ENCODE measurements at regions not wholly inside any gene's neighbourhood (a gene's known extent, or its start where the extent isn't known, plus 50 kb on each side); places are given as distances from the start of the nearest gene placed in this dataset.
"Not testable (repeated sequence)": the region's sequence is repeated elsewhere in the genome, so short reads cannot be mapped to it uniquely, and the experiment has no call there.

DNA sequence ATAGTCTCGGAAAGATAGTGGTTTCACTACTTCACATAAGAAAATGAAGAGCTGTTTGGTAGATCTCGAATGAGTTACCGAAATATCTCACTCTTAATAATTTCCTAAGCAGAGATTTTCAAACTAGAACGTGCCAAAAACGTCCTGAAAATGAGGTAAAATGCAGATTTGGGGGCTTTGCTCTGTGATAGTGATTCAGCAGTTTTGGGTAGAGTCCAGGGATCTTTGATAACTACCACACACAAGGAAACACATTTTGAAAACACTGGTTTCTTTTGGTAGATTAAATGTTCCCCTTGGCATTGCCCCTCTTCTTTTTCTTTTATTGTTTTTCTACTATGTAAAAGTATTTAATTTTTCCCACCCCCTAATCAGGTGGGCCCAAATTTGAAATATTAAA lies 125.9 kb downstream of the EBLN2 start:
- Histone ChIP-seq H3K27ac (no peak overlapping the region), H3K9me3 (no peaks in the 10 kb centered on the region), H3K4me3 (no peak overlapping the region), H3K27me3 (no peaks in the 10 kb centered on the region), H3K4me1 (no peaks in the 10 kb centered on the region), H3K36me3 (no peaks in the 10 kb centered on the region)
- TF ChIP-seq EP300 (IDR thresholded peaks at IDR 0.05) (no peak), POLR2A (IDR thresholded peaks at IDR 0.05) (no peak), POLR2AphosphoS5 (IDR thresholded peaks at IDR 0.05) (no peak)
- TF ChIP-seq, protein P1, sequence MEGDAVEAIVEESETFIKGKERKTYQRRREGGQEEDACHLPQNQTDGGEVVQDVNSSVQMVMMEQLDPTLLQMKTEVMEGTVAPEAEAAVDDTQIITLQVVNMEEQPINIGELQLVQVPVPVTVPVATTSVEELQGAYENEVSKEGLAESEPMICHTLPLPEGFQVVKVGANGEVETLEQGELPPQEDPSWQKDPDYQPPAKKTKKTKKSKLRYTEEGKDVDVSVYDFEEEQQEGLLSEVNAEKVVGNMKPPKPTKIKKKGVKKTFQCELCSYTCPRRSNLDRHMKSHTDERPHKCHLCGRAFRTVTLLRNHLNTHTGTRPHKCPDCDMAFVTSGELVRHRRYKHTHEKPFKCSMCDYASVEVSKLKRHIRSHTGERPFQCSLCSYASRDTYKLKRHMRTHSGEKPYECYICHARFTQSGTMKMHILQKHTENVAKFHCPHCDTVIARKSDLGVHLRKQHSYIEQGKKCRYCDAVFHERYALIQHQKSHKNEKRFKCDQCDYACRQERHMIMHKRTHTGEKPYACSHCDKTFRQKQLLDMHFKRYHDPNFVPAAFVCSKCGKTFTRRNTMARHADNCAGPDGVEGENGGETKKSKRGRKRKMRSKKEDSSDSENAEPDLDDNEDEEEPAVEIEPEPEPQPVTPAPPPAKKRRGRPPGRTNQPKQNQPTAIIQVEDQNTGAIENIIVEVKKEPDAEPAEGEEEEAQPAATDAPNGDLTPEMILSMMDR (IDR thresholded peaks at IDR 0.05), result no peak
- WGBS, result 76% methylated on average over 5 of the region's 5 CpGs
- no peak for DNase-seq (ENCODE audit: low spot score in 2 of 2)

DNA sequence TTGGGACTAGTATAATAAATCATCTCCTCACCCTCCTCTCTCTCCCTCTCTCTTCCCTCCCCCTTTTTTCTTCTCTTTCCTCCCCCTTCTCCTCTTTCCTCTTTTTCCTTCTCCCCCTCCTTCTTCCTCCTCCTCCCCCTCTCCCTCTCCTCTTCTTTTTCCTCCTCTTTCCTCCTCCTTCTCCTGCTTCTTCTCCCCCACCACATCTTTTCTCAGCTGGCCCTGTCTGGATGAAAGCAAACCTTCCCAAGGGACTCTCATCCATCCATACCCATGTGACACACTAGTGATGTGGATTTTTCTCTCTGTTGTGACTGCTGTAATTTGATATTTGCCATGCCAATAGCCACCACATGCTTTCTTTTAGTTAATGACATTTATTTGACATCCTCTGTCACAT lies 127.2 kb downstream of the EBLN2 start:
- Histone ChIP-seq H3K27me3 (no peaks in the 10 kb centered on the region), H3K4me1 (no peaks in the 10 kb centered on the region), H3K36me3 (no peaks in the 10 kb centered on the region), H3K9me3 (no peaks in the 10 kb centered on the region), H3K27ac (no peak overlapping the region), H3K4me3 (no peak overlapping the region)
- no peak for DNase-seq (ENCODE audit: low spot score in 2 of 2)
- TF ChIP-seq, protein P1 (IDR thresholded peaks at IDR 0.05), result no peak
- TF ChIP-seq POLR2A (IDR thresholded peaks at IDR 0.05), result no peak
- TF ChIP-seq EP300 (IDR thresholded peaks at IDR 0.05), result no peak
- TF ChIP-seq POLR2AphosphoS5 (IDR thresholded peaks at IDR 0.05), result no peak

DNA sequence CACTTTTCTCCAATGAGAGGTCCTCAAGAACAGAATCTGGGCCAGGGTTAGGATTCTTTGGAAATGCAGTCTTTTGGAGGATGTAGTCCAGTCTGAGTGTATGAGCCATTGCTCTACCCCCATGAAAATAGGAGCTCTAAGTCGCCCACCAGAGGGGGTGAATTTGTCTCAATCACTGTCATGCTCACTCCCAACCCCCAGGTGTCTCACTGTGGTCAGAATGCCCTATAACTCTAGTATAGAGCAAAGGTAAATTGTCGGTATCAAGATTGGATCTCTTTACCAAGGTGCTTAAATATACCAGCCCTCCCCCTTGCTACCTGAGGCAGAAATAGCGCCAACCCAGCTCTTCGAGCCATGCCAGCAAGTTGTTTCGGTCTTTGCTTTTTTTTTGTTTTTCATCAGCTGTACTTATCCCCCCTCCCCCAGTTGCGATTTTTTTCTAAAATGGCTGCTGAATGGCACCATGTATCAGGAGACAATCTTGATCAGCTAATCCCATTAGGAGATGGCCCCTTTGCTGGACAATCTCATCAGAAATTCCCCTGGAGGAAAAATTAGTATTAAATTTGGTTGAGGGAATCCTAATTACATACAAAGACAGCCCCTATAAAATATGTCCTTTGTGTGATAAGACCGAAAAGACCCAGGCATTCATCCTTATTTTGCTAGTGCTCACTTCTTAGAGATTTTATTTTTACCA lies 130.7 kb downstream of the EBLN2 start:
- H3K4me3 ChIP-seq, result no peak overlapping the region
- DNase-seq (ENCODE audit: low spot score in 2 of 2), result no peak
- no peak for TF ChIP-seq EP300 (IDR thresholded peaks at IDR 0.05)
- TF ChIP-seq POLR2A (IDR thresholded peaks at IDR 0.05), result no peak
- no peak for TF ChIP-seq POLR2AphosphoS5 (IDR thresholded peaks at IDR 0.05)
- TF ChIP-seq, protein P1 (IDR thresholded peaks at IDR 0.05), result no peak
- no peak overlapping the region for H3K27ac ChIP-seq
- no peaks in the 10 kb centered on the region for H3K36me3 ChIP-seq
- WGBS, result 87% methylated on average over 7 of the region's 7 CpGs
- no peaks in the 10 kb centered on the region for H3K27me3 ChIP-seq
- no peaks in the 10 kb centered on the region for H3K9me3 ChIP-seq
- H3K4me1 ChIP-seq, result no peaks in the 10 kb centered on the region

DNA sequence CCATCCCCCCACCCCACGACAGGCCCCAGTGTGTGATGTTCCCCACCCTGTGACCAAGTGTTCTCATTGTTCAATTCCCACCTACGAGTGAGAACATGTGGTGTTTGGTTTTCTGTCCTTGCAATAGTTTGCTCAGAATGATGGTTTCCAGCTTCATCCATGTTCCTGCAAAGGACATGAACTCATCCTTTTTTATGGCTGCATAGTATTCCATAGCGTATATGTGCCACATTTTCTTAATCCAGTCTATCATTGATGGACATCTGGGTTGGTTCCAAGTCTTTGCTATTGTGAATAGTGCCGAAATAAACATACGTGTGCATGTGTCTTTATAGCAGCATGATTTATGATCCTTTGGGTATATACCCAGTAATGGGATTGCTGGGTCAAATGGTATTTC lies 132.5 kb downstream of the EBLN2 start:
- not testable (repeated sequence) for H3K4me1 ChIP-seq; H3K9me3 ChIP-seq; H3K36me3 ChIP-seq; H3K27ac ChIP-seq; DNase-seq (ENCODE audit: low spot score in 2 of 2); H3K27me3 ChIP-seq; H3K4me3 ChIP-seq
- 96% methylated on average over 5 of the region's 5 CpGs for WGBS

DNA sequence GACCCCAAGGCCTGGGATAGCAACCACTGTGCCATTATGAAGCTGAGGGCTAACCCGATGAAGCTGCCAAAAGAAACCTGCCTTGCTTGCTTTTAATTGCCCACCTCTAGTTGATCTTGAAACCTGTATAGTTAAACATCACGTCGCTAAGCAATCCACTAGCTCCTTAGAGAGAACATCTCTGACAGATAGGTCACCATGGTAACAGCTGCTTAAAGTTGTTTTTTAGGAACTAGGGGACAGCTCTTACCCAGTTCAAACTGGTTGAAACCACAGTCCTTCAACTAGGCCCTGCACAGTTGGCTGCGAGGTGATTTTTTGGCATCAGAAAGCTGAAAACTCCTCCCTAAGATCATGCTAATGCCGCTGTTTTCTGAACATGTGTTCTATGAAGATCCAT lies 135.7 kb downstream of the EBLN2 start:
- no peak for TF ChIP-seq EP300 (IDR thresholded peaks at IDR 0.05)
- no peak for TF ChIP-seq POLR2AphosphoS5 (IDR thresholded peaks at IDR 0.05)
- TF ChIP-seq POLR2A (IDR thresholded peaks at IDR 0.05), result no peak
- TF ChIP-seq, protein P1 (IDR thresholded peaks at IDR 0.05), result no peak
- WGBS, result 89% methylated on average over 5 of the region's 5 CpGs
- H3K4me1 ChIP-seq, result no peaks in the 10 kb centered on the region

DNA sequence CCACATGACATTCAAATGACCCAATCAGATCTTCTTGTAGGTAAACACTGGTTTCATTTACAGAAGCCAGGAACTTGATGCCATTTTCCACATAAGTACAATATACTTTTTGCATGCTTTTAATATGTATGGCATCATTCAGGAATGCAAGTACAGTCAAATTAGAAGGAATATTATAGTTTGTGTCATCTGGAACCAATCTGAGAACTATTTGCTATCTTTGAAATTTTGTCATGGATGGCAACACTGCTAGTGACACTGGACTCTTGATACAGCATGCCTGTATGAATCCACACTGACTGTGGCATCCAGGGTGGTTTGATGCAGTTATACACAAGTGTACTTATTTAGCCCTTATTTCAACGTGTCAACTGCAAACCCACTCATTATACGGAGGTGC lies 141.6 kb downstream of the EBLN2 start:
- Histone ChIP-seq H3K9me3 (no peaks in the 10 kb centered on the region), H3K36me3 (no peaks in the 10 kb centered on the region), H3K4me3 (no peak overlapping the region), H3K4me1 (no peaks in the 10 kb centered on the region), H3K27me3 (no peaks in the 10 kb centered on the region), H3K27ac (no peak overlapping the region)
- no peak for DNase-seq (ENCODE audit: low spot score in 2 of 2)
- 77% methylated on average over 2 of the region's 2 CpGs for WGBS
- TF ChIP-seq POLR2AphosphoS5 (IDR thresholded peaks at IDR 0.05) (no peak), POLR2A (IDR thresholded peaks at IDR 0.05) (no peak), EP300 (IDR thresholded peaks at IDR 0.05) (no peak)
- TF ChIP-seq, protein P1 (IDR thresholded peaks at IDR 0.05), result no peak

More for the DNA sequence above, 135.7 kb downstream of the EBLN2 start:
- Histone ChIP-seq H3K27me3 (no peaks in the 10 kb centered on the region), H3K4me3 (no peak overlapping the region), H3K27ac (no peak overlapping the region), H3K36me3 (no peaks in the 10 kb centered on the region), H3K9me3 (no peaks in the 10 kb centered on the region)
- no peak for DNase-seq (ENCODE audit: low spot score in 2 of 2)
